Esophagus muscularis mucosa (tissue), 4 donors: ENCODE measurements at regions not wholly inside any gene's neighbourhood (a gene's known extent, or its start where the extent isn't known, plus 50 kb on each side); places are given as distances from the start of the nearest gene placed in this dataset.

Experiments
- DNase-seq: peaks from one replicate; pipeline ENCODE4 v3.0.0-alpha.2; 2017; ENCODE audit errors: extremely low spot score
- H3K27ac ChIP-seq, 4 donors: fragments of 200-600 bp; sonication (generic); replicated peaks in 1 of 4; 1 replicate in 3 of 4; 2 replicates in 1 of 4; pipeline ENCODE4 v1.5.1; 2016 to 2019; ENCODE audit warnings: mild to moderate bottlenecking in 1 of 4
- H3K27me3 ChIP-seq, 4 donors: fragments of 200-600 bp; sonication (generic); one replicate each; pipeline versions ENCODE4 v1.5.1 to v1.6.0; 2016 to 2019
- H3K36me3 ChIP-seq, 4 donors: fragments of 200-600 bp; sonication (generic); one replicate each; pipeline ENCODE4 v1.5.1; 2016 to 2019
- H3K4me1 ChIP-seq, 4 donors: fragments of 200-600 bp; sonication (generic); one replicate each; pipeline ENCODE4 v1.5.1; 2016 to 2019
- H3K4me3 ChIP-seq, 4 donors: fragments of 200-600 bp; sonication (generic); 1 replicate in 2 of 4; 2 replicates in 2 of 4; pipeline ENCODE4 v1.5.1; 2016 to 2019; ENCODE audit warnings: mild to moderate bottlenecking in 4 of 4, moderate library complexity in 1 of 4
- H3K9me3 ChIP-seq, 4 donors: fragments of 200-600 bp; sonication (generic); 1 replicate in 3 of 4; 2 replicates in 1 of 4; pipeline ENCODE4 v1.5.1; 2016 to 2019
- CTCF ChIP-seq, 3 experiments: fragments of 200-600 bp in 2 of 3; fragments of 450-650 bp in 1 of 3; sonication (generic) in 2 of 3; IDR thresholded peaks; one replicate each; pipeline ENCODE4 v1.5.1; 2017 to 2019; ENCODE audit warnings: antibody characterized with exemption in 3 of 3, mild to moderate bottlenecking in 2 of 3, moderate library complexity in 1 of 3
- EP300 ChIP-seq: sonication (generic); formaldehyde crosslinking; IDR thresholded peaks from one replicate; pipeline ENCODE4 v1.6.1; 2017; ENCODE audit warnings: antibody characterized with exemption
- POLR2A ChIP-seq: fragments of 450-650 bp; IDR thresholded peaks from one replicate; pipeline ENCODE4 v1.6.1; 2017; ENCODE audit warnings: antibody characterized with exemption, moderate library complexity, mild to moderate bottlenecking, low read depth
- POLR2AphosphoS5 ChIP-seq, 2 donors: sonication (generic); formaldehyde crosslinking; IDR thresholded peaks; one replicate each; pipeline ENCODE4 v1.6.1; 2017; ENCODE audit warnings: antibody characterized with exemption in 2 of 2
- WGBS: methylation state at CpG from one replicate; pipeline ENCODE4 v1.1.5; 2018; 5-methylcytosine and 5-hydroxymethylcytosine counted together
- intact Hi-C: fragments of 100-400 bp; cut with DNase I; formaldehyde crosslinking; loops from one replicate; pipeline ENCODE4 v1.15.1; 2023

GRCh38 chr7:24214670-24215069, 69.3 kb upstream of the NPY start:
- Histone ChIP-seq H3K4me1 (no peaks in the 10 kb centered on the region), H3K27me3 (no peaks in the 10 kb centered on the region), H3K4me3 (no peak overlapping the region), H3K27ac (no peak overlapping the region), H3K36me3 (no peaks in the 10 kb centered on the region), H3K9me3 (no peaks in the 10 kb centered on the region)
- TF ChIP-seq POLR2A: no peak
- no peak for TF ChIP-seq CTCF (IDR thresholded peaks at IDR 0.05)
- TF ChIP-seq EP300: no peak
- no peak for TF ChIP-seq POLR2AphosphoS5 (IDR thresholded peaks at IDR 0.05)
- intact Hi-C loops: no loop called here
- WGBS: 38% methylated on average over 4 of the region's 4 CpGs
- peak; percentile 19 for DNase-seq

- TF ChIP-seq POLR2AphosphoS5 (IDR thresholded peaks at IDR 0.05) (no peak), POLR2A (no peak), CTCF (IDR thresholded peaks at IDR 0.05) (no peak), EP300 (no peak)
- intact Hi-C loops: no loop called here
- Histone ChIP-seq H3K4me3 (no peak overlapping the region), H3K27me3 (no peaks in the 10 kb centered on the region), H3K36me3 (no peaks in the 10 kb centered on the region), H3K9me3 (no peaks in the 10 kb centered on the region), H3K27ac (no peak overlapping the region), H3K4me1 (no peaks in the 10 kb centered on the region)
- WGBS: 77% methylated on average over 2 of the region's 2 CpGs
- peak; percentile 39 for DNase-seq
Observed at GRCh38 chr7:24216576-24217125, 67.3 kb upstream of the NPY start.

- Histone ChIP-seq H3K27me3 (no peaks in the 10 kb centered on the region), H3K4me1 (no peaks in the 10 kb centered on the region), H3K27ac (no peak overlapping the region), H3K36me3 (no peaks in the 10 kb centered on the region), H3K4me3 (no peak overlapping the region), H3K9me3 (peaks cover 0 to 18% (median 8%) of the 10 kb centered on the region in 4 donors)
- intact Hi-C loops: no loop called here
- no peak for TF ChIP-seq POLR2A
- no peak for TF ChIP-seq POLR2AphosphoS5 (IDR thresholded peaks at IDR 0.05)
- TF ChIP-seq EP300: no peak
- TF ChIP-seq CTCF (IDR thresholded peaks at IDR 0.05): no peak
- 42% methylated on average over 2 of the region's 2 CpGs for WGBS
- DNase-seq: peak; percentile 21
Observed at GRCh38 chr7:24221500-24221899, 62.5 kb upstream of the NPY start.

- intact Hi-C loops: no loop called here
- Histone ChIP-seq H3K27ac (no peak overlapping the region), H3K36me3 (no peaks in the 10 kb centered on the region), H3K27me3 (no peaks in the 10 kb centered on the region), H3K4me1 (no peaks in the 10 kb centered on the region), H3K4me3 (no peak overlapping the region), H3K9me3 (peaks cover 0 to 18% (median 8%) of the 10 kb centered on the region in 4 donors)
- no peak for TF ChIP-seq CTCF (IDR thresholded peaks at IDR 0.05)
- no peak for TF ChIP-seq POLR2A
- TF ChIP-seq EP300: no peak
- TF ChIP-seq POLR2AphosphoS5 (IDR thresholded peaks at IDR 0.05): no peak
- DNase-seq: no peak
- WGBS: 73% methylated on average over 3 of the region's 3 CpGs
Observed at GRCh38 chr7:24227068-24227467, 56.9 kb upstream of the NPY start.
